ENCODE measurements at regions not wholly inside any gene's neighbourhood (a gene's known extent, or its start where the extent isn't known, plus 50 kb on each side); places are given as distances from the start of the nearest gene placed in this dataset.
A peak's percentile ranks its signal among the peaks of the same experiment; 100 is the strongest.

DNA sequence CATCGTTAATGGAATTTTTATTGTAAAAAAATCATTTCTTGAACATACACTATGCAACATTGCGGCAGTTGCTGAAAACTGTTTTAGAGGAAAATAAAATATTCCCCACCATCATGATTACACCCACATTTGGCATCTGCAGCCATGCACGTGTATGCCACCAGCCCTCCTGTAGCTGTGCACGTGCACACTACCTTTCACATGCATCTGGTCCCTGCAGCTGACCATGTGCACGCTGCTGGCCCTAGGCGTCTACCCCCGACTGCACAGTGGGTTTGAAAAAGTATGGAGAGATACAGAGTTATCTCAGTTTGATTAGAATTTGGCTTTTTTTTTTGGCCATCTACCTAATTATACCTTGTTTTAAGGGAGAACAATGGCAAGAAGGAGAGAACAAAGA lies 569.8 kb upstream of the IGFBP7 start:
- Histone ChIP-seq H2BK15ac (replicated peaks; ENCODE audit: low read depth) (no peak overlapping the region), H3K27ac (ENCODE audit: low read depth, low read length) (no peak overlapping the region), H3K23ac (ENCODE audit: low read length) (no peak overlapping the region), H3K9ac (ENCODE audit: low read length) (no peak overlapping the region), H2BK120ac (ENCODE audit: low read depth, low read length) (no peak overlapping the region), H3K79me1 (ENCODE audit: low read length) (no peaks in the 10 kb centered on the region), H3K4me2 (ENCODE audit: low read length) (no peak overlapping the region), H2BK5ac (ENCODE audit: low read length) (no peak overlapping the region), H3K4ac (ENCODE audit: low read depth, low read length) (no peak overlapping the region), H3K4me3 (ENCODE audit: low read length) (no peak overlapping the region), H3K18ac (ENCODE audit: low read length) (no peak overlapping the region), H4K8ac (ENCODE audit: low read depth, low read length) (no peak overlapping the region), H3K79me2 (ENCODE audit: control insufficient read depth, insufficient read depth, low read length) (no peaks in the 10 kb centered on the region), H3K56ac (ENCODE audit: low read length) (no peak overlapping the region), H2AK5ac (ENCODE audit: low read length) (no peak overlapping the region), H3K36me3 (ENCODE audit: control insufficient read depth, insufficient read depth, low read length) (no peaks in the 10 kb centered on the region), H3K4me1 (ENCODE audit: control insufficient read depth, low read depth, low read length) (no peaks in the 10 kb centered on the region), H3K27me3 (ENCODE audit: insufficient read depth, low read length, poor library complexity) (no peaks in the 10 kb centered on the region), H4K5ac (ENCODE audit: low read length) (no peak overlapping the region)
- WGBS (ENCODE audit: extremely low coverage, insufficient coverage, low lambda C conversion rate) = no CpG with 5 or more reads among the region's 7 CpGs
- DNase-seq = no peak

DNA sequence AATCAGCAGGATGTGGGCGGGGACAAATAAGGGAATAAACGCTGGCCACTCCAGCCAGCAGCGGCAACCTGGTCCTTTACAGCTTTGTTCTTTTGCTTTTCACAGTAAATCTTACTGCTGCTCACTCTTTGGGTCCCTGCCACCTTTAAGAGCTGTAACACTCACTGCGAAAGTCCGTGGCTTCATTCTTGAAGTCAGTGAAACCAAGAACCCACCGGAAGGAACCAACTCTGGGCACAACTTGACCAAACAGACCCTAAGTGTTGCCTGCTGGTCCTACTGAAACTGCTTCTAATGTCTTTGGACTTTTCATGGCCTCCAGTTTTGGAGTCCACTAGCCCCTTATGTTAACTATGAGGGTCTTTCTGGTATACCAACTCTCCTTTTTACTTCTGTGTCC lies 566.2 kb upstream of the IGFBP7 start:
- Histone ChIP-seq H3K4ac (ENCODE audit: low read depth, low read length) (no peak overlapping the region), H3K27ac (ENCODE audit: low read depth, low read length) (no peak overlapping the region), H4K5ac (ENCODE audit: low read length) (no peak overlapping the region), H3K23ac (ENCODE audit: low read length) (no peak overlapping the region), H3K56ac (ENCODE audit: low read length) (no peak overlapping the region), H3K36me3 (ENCODE audit: control insufficient read depth, insufficient read depth, low read length) (no peaks in the 10 kb centered on the region), H3K18ac (ENCODE audit: low read length) (no peak overlapping the region), H2BK5ac (ENCODE audit: low read length) (no peak overlapping the region), H3K27me3 (ENCODE audit: insufficient read depth, low read length, poor library complexity) (no peaks in the 10 kb centered on the region), H2AK5ac (ENCODE audit: low read length) (no peak overlapping the region), H3K79me2 (ENCODE audit: control insufficient read depth, insufficient read depth, low read length) (no peaks in the 10 kb centered on the region), H2BK15ac (replicated peaks; ENCODE audit: low read depth) (no peak overlapping the region), H4K8ac (ENCODE audit: low read depth, low read length) (no peak overlapping the region), H3K4me3 (ENCODE audit: low read length) (no peak overlapping the region), H3K4me1 (ENCODE audit: control insufficient read depth, low read depth, low read length) (no peaks in the 10 kb centered on the region), H3K79me1 (ENCODE audit: low read length) (no peaks in the 10 kb centered on the region), H2BK120ac (ENCODE audit: low read depth, low read length) (no peak overlapping the region), H3K4me2 (ENCODE audit: low read length) (no peak overlapping the region), H3K9ac (ENCODE audit: low read length) (no peak overlapping the region)
- no peak for DNase-seq
- no CpG with 5 or more reads among the region's 6 CpGs for WGBS (ENCODE audit: extremely low coverage, insufficient coverage, low lambda C conversion rate)

DNA sequence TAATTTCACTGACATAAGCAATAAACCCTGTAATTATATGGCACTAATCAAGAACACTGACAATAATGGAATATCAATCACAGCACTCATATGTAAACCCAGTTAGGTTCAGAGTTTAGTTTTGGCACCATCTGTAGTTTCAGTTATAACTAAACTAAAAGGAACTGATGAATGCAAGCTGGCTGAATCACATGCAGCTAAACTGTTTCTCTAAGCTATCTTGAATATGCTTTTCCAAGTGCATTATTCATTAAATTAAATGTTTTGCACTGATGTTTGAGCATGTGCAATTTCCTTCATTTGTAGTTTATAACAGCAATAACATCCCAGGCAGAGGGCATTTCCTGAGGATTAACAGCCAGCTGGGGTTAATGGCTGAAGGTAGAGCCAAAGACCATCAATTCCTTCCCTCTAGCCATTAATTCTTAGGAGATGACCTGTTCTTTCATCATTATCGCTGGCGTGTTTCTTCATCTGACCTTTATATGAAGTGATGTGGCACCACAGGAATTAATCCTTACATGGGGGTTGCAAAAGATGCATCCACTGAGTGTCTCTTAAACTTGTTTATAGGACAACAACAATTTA lies 562.8 kb upstream of the IGFBP7 start:
- no CpG with 5 or more reads among the region's 2 CpGs for WGBS (ENCODE audit: extremely low coverage, insufficient coverage, low lambda C conversion rate)
- H3K79me1 ChIP-seq (ENCODE audit: low read length) = no peaks in the 10 kb centered on the region

DNA sequence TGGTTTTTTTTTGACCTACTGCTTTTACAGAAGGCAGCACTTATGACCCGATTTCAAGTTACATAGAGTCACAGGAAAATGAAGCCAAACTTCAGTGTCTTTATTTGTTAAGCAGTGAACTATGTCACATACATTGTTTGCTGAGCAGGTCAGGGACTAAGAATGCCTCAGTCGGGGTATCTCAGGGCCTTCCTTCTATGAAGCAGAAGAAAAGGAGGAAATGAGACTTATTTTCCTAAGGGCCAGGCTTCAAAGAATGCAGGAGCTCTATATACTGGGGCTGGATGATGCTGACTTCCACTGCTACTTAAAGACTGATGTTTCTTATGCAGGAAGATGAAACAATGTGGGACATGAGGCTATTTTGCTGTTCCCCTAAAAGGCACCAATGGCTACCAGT lies 558.4 kb upstream of the IGFBP7 start:
- Histone ChIP-seq H3K9ac (ENCODE audit: low read length) (no peak overlapping the region), H4K8ac (ENCODE audit: low read depth, low read length) (no peak overlapping the region), H3K4me3 (ENCODE audit: low read length) (no peak overlapping the region), H3K4ac (ENCODE audit: low read depth, low read length) (no peak overlapping the region), H3K27ac (ENCODE audit: low read depth, low read length) (no peak overlapping the region), H4K5ac (ENCODE audit: low read length) (no peak overlapping the region), H2AK5ac (ENCODE audit: low read length) (no peak overlapping the region), H3K79me1 (ENCODE audit: low read length) (no peaks in the 10 kb centered on the region), H2BK15ac (replicated peaks; ENCODE audit: low read depth) (no peak overlapping the region), H3K18ac (ENCODE audit: low read length) (no peak overlapping the region), H2BK5ac (ENCODE audit: low read length) (no peak overlapping the region), H3K23ac (ENCODE audit: low read length) (no peak overlapping the region), H3K4me2 (ENCODE audit: low read length) (no peak overlapping the region), H3K27me3 (ENCODE audit: insufficient read depth, low read length, poor library complexity) (no peaks in the 10 kb centered on the region), H3K56ac (ENCODE audit: low read length) (no peak overlapping the region), H3K79me2 (ENCODE audit: control insufficient read depth, insufficient read depth, low read length) (no peaks in the 10 kb centered on the region), H3K4me1 (ENCODE audit: control insufficient read depth, low read depth, low read length) (no peaks in the 10 kb centered on the region), H3K36me3 (ENCODE audit: control insufficient read depth, insufficient read depth, low read length) (no peaks in the 10 kb centered on the region), H2BK120ac (ENCODE audit: low read depth, low read length) (no peak overlapping the region)
- WGBS (ENCODE audit: extremely low coverage, insufficient coverage, low lambda C conversion rate) = no CpG with 5 or more reads among the region's 2 CpGs
- peak; percentile 50 for DNase-seq

More for the DNA sequence above, 562.8 kb upstream of the IGFBP7 start:
- H3K23ac ChIP-seq (ENCODE audit: low read length) = no peak overlapping the region
- no peaks in the 10 kb centered on the region for H3K79me2 ChIP-seq (ENCODE audit: control insufficient read depth, insufficient read depth, low read length)
- no peaks in the 10 kb centered on the region for H3K27me3 ChIP-seq (ENCODE audit: insufficient read depth, low read length, poor library complexity)
- H3K4me2 ChIP-seq (ENCODE audit: low read length) = no peak overlapping the region
- no peak overlapping the region for H2BK120ac ChIP-seq (ENCODE audit: low read depth, low read length)
- no peak overlapping the region for H2BK15ac ChIP-seq (replicated peaks; ENCODE audit: low read depth)
- no peak overlapping the region for H3K56ac ChIP-seq (ENCODE audit: low read length)
- H3K18ac ChIP-seq (ENCODE audit: low read length) = no peak overlapping the region
- H2AK5ac ChIP-seq (ENCODE audit: low read length) = no peak overlapping the region
- H3K27ac ChIP-seq (ENCODE audit: low read depth, low read length) = no peak overlapping the region
- no peak overlapping the region for H4K8ac ChIP-seq (ENCODE audit: low read depth, low read length)
- H3K36me3 ChIP-seq (ENCODE audit: control insufficient read depth, insufficient read depth, low read length) = no peaks in the 10 kb centered on the region
- H3K4me3 ChIP-seq (ENCODE audit: low read length) = no peak overlapping the region
- no peaks in the 10 kb centered on the region for H3K4me1 ChIP-seq (ENCODE audit: control insufficient read depth, low read depth, low read length)
- H2BK5ac ChIP-seq (ENCODE audit: low read length) = no peak overlapping the region
- no peak for DNase-seq
- no peak overlapping the region for H4K5ac ChIP-seq (ENCODE audit: low read length)
- no peak overlapping the region for H3K9ac ChIP-seq (ENCODE audit: low read length)
- H3K4ac ChIP-seq (ENCODE audit: low read depth, low read length) = no peak overlapping the region

DNA sequence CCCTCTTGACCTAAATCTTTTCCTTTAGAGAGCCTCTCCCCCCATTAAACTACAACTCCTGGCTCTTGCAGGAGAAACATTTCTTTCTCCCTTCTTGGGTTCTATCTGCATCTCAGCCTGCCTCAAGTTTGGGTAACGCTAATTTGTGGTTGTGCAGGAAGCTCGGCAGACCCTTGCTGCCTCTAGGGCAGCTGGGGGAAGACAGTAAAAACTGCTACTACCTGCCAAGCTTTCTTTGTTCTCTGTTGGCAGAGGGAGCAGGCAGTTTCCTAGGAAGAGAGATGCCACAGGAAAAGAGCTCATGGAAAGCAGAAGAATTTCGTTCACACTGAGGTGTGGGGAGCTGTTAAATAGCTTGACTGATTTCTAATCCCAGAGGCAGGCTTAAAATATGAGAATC lies 555.6 kb upstream of the IGFBP7 start:
- H3K79me2 ChIP-seq (ENCODE audit: control insufficient read depth, insufficient read depth, low read length) = no peaks in the 10 kb centered on the region
- no peak overlapping the region for H3K4me2 ChIP-seq (ENCODE audit: low read length)
- no peak overlapping the region for H3K23ac ChIP-seq (ENCODE audit: low read length)
- no peak overlapping the region for H3K4ac ChIP-seq (ENCODE audit: low read depth, low read length)
- no peak overlapping the region for H2BK15ac ChIP-seq (replicated peaks; ENCODE audit: low read depth)
- no peaks in the 10 kb centered on the region for H3K27me3 ChIP-seq (ENCODE audit: insufficient read depth, low read length, poor library complexity)
- no CpG with 5 or more reads among the region's 3 CpGs for WGBS (ENCODE audit: extremely low coverage, insufficient coverage, low lambda C conversion rate)
- H3K4me3 ChIP-seq (ENCODE audit: low read length) = no peak overlapping the region
- no peak overlapping the region for H4K5ac ChIP-seq (ENCODE audit: low read length)
- no peak overlapping the region for H3K27ac ChIP-seq (ENCODE audit: low read depth, low read length)
- H3K18ac ChIP-seq (ENCODE audit: low read length) = no peak overlapping the region
- H3K56ac ChIP-seq (ENCODE audit: low read length) = no peak overlapping the region
- H3K36me3 ChIP-seq (ENCODE audit: control insufficient read depth, insufficient read depth, low read length) = no peaks in the 10 kb centered on the region
- H2AK5ac ChIP-seq (ENCODE audit: low read length) = no peak overlapping the region
- H4K8ac ChIP-seq (ENCODE audit: low read depth, low read length) = no peak overlapping the region
- H3K9ac ChIP-seq (ENCODE audit: low read length) = no peak overlapping the region
- no peaks in the 10 kb centered on the region for H3K4me1 ChIP-seq (ENCODE audit: control insufficient read depth, low read depth, low read length)
- no peak overlapping the region for H2BK5ac ChIP-seq (ENCODE audit: low read length)
- DNase-seq = no peak
- no peaks in the 10 kb centered on the region for H3K79me1 ChIP-seq (ENCODE audit: low read length)
- no peak overlapping the region for H2BK120ac ChIP-seq (ENCODE audit: low read depth, low read length)

DNA sequence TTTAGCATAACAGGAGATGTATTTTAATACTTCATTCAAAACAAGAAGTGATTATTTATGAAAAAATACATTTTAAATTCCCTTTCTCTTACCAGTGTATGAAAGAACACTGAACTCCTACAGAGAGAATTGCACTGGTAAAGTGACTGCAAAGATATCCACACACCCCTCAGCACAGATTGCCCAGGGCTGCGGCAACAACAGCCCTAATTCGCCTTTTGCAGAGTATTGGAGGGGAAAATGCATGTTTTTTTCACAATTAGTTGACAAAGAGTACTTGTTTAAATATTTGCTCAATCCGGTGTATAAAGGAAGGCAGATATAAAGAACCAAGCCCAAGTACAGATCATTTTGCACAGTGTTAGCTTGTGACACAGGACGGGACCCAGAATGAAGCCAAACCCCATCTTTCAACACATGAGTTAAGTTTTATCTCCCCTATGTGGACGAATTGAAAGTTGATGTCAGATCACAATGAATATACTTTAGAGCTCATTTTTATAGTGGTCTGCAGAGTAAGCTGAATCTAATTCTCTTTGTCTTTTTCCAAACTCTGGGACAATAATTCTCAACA lies 551.4 kb upstream of the IGFBP7 start:
- no CpG with 5 or more reads among the region's 5 CpGs for WGBS (ENCODE audit: extremely low coverage, insufficient coverage, low lambda C conversion rate)
- H3K4me3 ChIP-seq (ENCODE audit: low read length) = no peak overlapping the region
- no peak overlapping the region for H3K9ac ChIP-seq (ENCODE audit: low read length)
- H3K4ac ChIP-seq (ENCODE audit: low read depth, low read length) = no peak overlapping the region
- H2BK120ac ChIP-seq (ENCODE audit: low read depth, low read length) = no peak overlapping the region
- no peaks in the 10 kb centered on the region for H3K79me1 ChIP-seq (ENCODE audit: low read length)
- H2AK5ac ChIP-seq (ENCODE audit: low read length) = no peak overlapping the region
- H4K8ac ChIP-seq (ENCODE audit: low read depth, low read length) = no peak overlapping the region
- no peaks in the 10 kb centered on the region for H3K27me3 ChIP-seq (ENCODE audit: insufficient read depth, low read length, poor library complexity)
- no peak overlapping the region for H3K4me2 ChIP-seq (ENCODE audit: low read length)
- no peak overlapping the region for H3K18ac ChIP-seq (ENCODE audit: low read length)
- no peak overlapping the region for H4K5ac ChIP-seq (ENCODE audit: low read length)
- no peak for DNase-seq
- no peaks in the 10 kb centered on the region for H3K36me3 ChIP-seq (ENCODE audit: control insufficient read depth, insufficient read depth, low read length)
- H3K27ac ChIP-seq (ENCODE audit: low read depth, low read length) = no peak overlapping the region
- H3K4me1 ChIP-seq (ENCODE audit: control insufficient read depth, low read depth, low read length) = no peaks in the 10 kb centered on the region
- H2BK5ac ChIP-seq (ENCODE audit: low read length) = no peak overlapping the region
- H3K56ac ChIP-seq (ENCODE audit: low read length) = no peak overlapping the region
- H2BK15ac ChIP-seq (replicated peaks; ENCODE audit: low read depth) = no peak overlapping the region
- H3K79me2 ChIP-seq (ENCODE audit: control insufficient read depth, insufficient read depth, low read length) = no peaks in the 10 kb centered on the region
- H3K23ac ChIP-seq (ENCODE audit: low read length) = no peak overlapping the region

Measured in mesendoderm (in vitro differentiated cells).